ENCODE measurements at regions not wholly inside any gene's neighbourhood (a gene's known extent, or its start where the extent isn't known, plus 50 kb on each side); places are given as distances from the start of the nearest gene placed in this dataset.

DNA sequence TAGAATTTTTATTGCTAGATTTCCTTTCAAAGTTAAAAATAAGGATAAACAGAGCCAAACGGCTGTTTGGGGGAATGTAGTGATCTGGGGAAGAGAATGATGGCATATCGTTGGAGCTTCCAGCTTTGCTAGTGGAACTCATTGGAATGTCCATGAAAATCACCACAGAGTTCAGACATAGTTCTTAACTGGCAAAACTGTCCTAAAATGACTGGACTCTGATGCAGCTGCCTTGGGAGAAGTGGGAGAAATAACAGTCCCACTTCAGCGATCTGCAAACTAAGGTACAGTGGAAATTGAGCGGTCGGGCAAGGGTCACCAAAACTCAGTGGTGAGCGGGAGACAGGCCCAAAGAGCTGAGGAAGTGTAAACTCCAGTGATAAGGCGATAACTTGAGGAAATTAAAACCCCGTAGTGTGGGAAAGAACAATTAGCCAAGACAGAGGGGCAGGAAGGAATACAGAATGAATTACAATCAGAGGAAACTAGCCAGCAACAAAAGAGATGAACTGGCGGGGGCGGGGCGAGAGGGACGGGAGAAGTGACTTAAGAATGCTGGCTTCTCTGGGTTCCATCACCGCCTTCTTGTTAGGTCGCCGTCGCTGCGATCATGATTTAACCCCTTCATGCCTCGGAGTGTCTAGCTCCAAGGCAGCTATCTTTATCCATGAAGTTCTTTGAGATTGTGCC lies 89.8 kb upstream of the ARHGAP29 start:
- no peak for DNase-seq (ENCODE audit: low spot score)
- in situ Hi-C loops (cut with HindIII; ENCODE audit: low sequenced_read_pairs) = no loop called here

DNA sequence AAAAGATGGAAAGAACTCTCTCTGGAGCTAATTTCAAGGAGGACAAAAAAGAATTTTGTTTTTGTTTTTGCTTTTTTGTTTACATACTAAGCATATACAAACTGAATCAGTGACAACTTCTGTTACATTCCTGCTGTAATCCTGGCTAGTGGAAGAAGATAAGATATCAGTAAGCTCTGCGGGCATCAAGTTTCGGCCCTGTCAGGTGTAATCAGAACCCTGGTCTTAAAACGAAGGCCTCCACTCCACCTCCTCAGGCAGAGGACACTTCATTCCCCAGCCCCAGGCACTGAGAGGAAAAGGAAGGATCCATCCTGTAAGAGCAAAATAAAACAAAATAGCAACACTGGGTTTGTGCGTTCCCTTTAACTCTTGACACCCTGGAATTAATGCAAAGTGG lies 88.9 kb upstream of the ARHGAP29 start:
- peak; percentile 42 for DNase-seq (ENCODE audit: low spot score)
- in situ Hi-C loops (cut with HindIII; ENCODE audit: low sequenced_read_pairs) = no loop called here

DNA sequence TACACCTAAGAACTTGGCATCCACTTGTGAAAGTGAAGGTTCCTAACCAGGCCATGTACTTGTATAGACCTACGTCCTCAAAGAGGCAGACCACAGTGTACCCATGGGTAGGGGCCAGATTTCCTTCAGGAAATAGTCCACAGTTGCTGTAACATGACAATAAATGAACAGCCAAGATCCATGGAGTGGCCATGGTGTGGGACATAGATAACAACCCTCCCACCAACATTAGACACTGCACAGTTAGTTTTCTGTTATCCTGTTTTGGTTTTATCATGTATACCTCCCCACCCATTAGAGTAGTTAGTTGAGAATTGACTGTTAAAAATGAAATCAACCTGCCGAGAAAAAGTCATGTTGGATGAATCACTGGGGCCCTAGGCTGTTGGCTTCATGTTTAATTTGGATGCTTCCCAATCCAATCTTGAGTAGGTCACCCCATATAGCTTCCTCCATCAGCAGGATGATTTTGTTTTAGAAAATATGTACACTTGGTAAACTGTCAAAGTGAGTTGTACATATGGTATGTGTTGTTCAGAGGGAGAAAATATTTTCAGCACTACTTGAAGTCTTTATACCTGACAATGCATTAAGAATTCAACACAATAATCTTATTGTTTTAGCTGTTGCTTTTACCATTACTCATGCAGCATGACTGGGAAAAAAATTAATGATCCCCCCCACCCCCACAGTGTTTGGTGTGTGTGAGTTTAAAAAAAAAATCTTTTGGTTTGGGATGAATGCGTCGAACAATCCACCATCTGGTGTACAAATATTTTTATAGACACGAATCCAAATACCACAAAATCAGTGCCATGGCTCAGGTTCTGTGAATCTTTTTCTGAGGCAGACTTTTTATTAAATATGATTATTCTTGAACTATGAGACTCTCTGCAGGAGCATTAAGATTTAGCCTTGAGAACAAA lies 88.3 kb upstream of the ARHGAP29 start:
- in situ Hi-C loops (cut with HindIII; ENCODE audit: low sequenced_read_pairs) = no loop called here
- peak; percentile 66 for DNase-seq (ENCODE audit: low spot score)

DNA sequence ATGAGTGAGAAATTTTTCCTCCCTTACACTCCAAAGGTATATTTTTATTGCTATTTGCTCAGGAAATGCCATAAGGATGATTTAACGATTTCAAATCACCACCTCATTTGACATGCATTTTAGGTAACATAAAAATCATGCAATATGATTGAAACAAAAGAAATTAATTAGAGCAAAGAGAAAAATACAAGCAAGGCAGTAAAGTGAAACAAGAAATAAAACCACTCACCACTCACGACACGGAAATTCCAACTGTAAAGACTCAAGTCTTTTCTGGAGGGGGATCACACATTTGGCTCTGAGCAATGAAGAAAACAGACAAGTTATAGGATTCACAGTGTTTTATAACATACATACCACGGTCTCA lies 86.8 kb upstream of the ARHGAP29 start:
- DNase-seq (ENCODE audit: low spot score) = no peak
- in situ Hi-C loops (cut with HindIII; ENCODE audit: low sequenced_read_pairs) = no loop called here

DNA sequence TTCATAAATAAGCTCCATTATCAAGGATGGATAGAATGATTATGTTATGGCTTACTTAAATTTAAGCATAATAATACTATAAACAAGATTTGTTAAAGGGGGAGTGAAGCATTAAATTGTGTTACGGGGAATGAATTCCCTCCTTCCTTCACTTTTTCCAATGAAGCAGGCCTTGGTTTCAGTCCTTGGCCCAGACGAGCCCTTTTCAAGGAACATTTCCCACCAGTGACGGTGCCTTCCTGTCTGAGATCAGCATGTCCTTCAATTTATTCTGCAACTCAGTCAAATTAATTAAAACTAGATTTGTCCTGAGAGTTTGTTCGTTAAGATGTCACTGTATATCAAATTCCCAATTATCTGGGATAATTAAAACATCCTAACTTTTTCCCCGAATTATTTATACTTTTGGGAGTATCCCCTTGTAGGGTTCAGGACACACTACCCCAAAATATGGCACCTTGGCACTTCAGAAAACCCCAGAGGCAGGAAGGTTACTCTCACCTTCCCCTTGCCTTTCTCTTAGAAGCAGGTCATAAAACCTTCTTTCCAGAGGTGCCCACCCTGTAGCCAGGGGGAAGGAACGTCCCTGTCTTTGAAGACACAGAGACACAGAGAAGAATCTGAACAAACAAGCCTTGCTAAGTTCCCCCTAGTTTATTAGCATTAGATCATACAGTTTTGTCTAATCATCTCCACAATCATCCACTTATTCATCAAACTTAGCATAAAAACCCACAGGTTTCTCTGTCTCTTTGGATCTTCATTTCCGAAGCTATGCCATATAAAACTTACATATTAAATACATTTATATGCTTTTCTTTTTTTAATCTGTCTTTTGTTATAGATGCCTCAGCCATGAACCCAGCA lies 86.2 kb upstream of the ARHGAP29 start:
- in situ Hi-C loops (cut with HindIII; ENCODE audit: low sequenced_read_pairs) = no loop called here
- DNase-seq (ENCODE audit: low spot score) = no peak

DNA sequence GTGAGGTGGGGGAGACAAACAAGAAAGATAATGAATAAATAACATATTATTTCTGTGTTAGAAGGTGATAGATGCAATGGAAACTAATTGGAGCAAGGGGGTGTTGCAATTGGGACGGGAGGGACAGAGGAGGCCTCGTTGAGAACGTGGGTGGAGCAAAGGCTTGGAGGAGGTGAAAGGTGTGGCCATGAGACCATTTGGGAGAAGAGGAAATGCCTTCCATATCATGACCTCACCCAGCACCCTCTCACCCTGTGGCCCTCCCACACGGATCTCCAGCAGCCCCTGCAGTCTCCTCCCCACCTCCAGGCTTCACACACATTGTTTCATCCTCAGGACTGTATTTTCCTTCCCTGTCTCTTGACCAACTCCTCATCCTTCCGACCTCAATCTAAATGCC lies 85.3 kb upstream of the ARHGAP29 start:
- in situ Hi-C loops (cut with HindIII; ENCODE audit: low sequenced_read_pairs) = no loop called here
- DNase-seq (ENCODE audit: low spot score) = no peak

DNA sequence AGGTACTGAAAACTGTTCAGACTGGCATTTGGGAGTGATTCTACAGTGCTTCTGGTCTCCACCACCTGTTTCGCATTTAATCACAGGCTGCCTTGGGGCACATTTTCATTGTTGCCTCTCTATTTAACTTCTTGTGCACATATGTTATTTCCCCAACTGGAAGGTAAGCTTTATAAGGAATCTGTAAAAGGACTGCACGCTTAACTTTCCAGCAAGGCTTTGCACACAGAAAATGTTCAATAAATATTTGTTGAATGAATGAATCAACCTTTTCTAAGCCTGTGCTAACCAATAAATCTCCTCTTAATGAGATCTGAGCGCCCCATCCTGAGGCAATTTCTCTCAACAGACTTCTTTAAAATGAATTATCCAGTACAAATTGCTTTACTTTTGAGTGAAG lies 84.3 kb upstream of the ARHGAP29 start:
- in situ Hi-C loops (cut with HindIII; ENCODE audit: low sequenced_read_pairs) = no loop called here
- no peak for DNase-seq (ENCODE audit: low spot score)

DNA sequence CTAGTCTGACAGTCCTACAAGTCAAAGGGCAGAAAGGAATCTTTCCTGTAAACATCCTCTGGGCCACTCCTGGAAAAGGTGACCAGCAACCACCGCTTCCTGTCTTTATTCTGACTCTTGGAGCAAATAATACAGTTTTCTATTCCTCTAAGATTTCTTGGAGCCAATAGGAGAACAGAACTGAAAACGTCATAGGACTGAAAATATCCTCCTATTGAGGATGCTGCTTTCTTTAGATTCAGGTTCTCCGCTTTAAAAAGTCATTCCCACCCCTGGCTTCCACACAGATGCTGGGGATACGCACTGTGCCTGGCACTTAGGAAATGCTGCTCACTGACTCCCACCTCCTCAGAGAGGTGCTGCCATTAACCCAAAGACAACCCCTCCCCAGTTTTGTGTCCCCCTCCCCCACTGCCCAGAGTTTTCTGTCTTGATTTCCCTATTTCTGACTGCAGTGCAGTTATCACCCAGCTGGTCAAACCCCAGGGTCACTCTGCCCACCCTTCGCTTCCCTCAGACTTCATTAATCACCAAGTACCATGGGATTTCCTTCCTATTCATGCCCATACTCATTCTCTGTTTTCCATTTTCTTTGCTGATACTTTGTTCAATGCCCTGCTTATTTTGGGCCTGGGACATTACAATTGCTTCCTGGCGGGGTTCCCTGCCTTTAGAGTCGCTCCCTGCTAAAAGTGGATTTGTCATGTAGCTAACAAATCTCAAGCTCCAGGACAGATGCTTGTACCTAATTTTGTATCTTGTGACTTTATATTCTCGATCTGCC lies 82.1 kb upstream of the ARHGAP29 start:
- in situ Hi-C loops (cut with HindIII; ENCODE audit: low sequenced_read_pairs) = no loop called here
- no peak for DNase-seq (ENCODE audit: low spot score)

DNA sequence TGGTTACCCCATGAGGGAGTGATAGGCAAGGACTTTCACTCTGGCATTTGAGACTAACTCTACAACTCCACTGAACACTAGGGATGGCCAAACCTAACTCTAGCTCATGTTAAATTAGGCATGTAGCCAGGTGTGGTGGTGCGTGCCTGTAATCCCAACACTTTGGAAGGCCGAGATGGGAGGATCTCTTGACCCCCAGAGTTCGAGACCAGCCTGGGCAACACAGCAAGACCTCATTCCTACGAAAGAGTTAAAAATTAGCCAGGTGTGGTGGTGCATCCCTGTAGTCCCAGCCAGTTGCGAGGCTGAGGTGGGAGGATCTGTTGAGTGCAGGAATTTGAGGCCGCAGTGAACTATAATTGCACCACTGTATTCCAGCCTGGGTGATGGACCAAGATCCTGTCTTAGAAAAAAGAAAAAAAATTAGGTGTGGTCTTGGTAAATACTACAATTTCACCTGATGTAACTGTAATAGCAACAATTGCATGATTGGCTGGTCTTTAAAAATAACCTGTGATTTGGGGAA lies 81.2 kb upstream of the ARHGAP29 start:
- no peak for DNase-seq (ENCODE audit: low spot score)
- in situ Hi-C loops (cut with HindIII; ENCODE audit: low sequenced_read_pairs) = no loop called here

DNA sequence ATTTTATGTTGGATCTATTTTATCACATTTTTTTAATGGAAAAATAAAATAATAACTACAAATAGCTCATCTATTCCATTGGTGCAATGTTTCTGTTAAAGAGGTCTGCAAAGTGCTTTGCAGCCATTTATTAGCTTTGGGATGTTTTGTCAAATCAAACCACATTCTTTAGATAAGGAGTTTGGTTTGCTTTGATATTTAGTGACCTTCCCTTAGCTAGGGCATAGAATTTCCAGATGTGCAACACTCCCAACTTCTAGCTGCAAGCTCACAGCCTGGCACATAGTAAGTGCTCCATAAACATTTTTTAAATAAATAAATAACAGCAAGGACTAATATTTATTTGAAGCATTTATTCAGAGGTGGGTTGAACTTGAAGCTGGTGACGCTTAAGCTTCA lies 80.4 kb upstream of the ARHGAP29 start:
- no peak for DNase-seq (ENCODE audit: low spot score)
- in situ Hi-C loops (cut with HindIII; ENCODE audit: low sequenced_read_pairs) = no loop called here

DNA sequence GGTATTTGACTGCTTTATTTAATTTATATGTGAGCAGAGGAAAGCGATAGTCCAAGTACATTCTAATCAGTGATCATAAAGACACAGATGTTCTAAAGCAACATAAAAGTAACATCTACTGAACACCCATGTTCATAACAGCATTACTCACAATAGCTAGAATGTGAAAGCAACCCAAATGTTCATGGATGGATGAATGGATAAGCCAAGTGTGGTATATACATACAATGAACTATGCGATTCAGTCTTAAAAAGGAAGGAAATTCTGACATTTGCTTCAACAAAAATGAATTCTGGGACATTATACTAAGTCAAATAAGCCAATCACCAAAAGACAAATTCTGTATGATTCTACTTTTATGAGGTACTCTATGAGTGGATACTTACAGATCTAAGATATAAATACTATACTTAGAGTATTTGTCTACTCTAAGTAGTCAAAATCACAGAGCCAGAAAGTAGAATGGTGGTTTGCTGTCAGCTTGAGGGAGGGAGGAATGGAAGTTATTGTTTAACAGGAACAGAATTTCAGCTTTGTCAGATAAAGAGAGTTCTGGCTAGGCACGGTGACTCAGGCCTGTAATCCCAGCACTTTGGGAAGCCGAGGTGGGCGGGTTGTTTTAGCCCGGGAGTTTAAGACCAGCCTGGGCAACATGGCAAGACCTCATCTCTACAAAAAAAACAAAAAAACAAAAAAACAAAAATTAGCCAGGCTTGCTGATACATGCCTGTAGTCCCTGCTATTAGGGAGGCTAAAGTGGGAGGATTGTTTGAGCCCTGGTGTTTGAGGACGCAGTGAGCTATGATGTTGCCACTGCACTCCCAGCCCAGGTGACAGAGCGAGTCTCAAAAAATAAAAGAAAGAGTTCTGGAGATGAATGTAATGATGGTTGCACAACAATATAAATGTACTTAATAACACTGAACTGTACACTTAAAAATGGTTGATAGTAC lies 79.7 kb upstream of the ARHGAP29 start:
- in situ Hi-C loops (cut with HindIII; ENCODE audit: low sequenced_read_pairs) = no loop called here
- DNase-seq (ENCODE audit: low spot score) = no peak

DNA sequence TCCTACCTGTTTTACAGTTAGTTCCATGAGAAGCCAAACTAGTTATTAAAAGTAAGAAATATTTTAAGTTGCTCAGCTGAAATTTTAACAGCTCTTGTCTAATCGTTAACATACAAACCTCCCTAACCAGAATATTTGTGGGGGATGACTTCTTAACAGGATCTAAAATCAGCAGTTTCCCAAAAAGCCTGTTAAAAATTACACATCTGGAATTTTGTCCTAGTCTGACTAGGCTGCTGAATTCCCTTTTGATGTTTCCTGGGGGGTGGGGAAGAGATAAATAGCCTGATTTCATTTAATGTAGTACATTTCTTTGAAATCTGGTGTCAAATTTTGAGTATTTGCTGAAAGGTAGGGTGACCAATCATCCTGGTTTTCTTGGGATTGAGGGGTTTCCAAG lies 78.8 kb upstream of the ARHGAP29 start:
- in situ Hi-C loops (cut with HindIII; ENCODE audit: low sequenced_read_pairs) = no loop called here
- no peak for DNase-seq (ENCODE audit: low spot score)

DNA sequence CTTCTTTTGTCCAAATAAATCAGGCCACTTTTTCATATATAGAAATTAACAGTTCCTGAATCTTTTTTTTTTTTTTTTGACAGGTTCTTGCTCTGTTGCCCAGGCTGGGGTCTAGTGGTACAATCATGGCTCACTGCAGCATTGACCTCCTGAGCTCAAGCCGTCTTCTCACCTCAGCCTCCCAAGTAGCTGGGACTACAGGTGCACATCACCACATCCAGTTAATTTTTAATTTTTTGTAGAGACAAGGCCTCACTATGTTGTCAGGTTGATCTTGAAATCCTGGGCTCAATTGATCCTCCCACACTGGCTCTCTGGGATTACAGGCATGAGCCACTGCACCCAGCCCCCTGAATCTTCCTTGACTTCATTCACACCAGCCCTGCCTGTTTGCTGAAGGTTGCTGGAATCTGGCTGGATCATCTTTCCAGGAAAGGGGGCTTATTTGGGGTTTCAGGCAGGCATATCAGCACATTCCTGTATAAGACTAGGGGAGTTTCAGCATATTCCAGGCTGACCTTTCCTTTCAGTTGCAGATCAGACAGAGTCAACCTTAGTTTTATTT lies 78.2 kb upstream of the ARHGAP29 start:
- no peak for DNase-seq (ENCODE audit: low spot score)
- in situ Hi-C loops (cut with HindIII; ENCODE audit: low sequenced_read_pairs) = no loop called here

DNA sequence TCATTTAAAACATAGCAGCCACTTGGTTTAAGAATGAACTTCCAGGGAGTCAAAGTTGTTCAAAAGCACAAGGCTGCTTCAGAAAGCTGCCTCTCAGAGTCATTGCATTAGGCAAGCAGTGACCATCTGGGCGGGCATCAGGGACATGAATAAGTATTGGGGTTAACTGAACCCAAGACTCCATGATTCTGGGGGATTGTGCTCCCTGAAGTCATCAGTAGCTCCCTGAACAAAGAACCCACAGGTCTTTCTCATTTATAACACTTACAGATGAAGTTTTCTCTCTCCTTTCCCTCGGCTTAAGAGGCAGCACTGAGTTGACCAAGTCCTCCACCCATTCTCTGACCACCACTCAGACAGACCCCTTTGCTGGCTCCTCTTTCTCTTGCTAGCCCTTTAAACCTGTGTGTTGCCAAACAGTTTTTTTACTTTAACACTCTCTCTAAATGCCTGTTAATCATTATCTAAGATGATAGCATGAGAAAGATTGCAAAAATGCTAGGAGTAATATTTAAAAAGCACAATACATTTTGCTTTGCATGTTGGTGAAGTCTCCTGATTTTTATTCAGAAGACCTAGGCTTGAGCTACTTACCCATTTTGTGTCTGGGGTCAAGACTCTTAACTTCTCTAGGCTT lies 77.0 kb upstream of the ARHGAP29 start:
- in situ Hi-C loops (cut with HindIII; ENCODE audit: low sequenced_read_pairs) = no loop called here

DNA sequence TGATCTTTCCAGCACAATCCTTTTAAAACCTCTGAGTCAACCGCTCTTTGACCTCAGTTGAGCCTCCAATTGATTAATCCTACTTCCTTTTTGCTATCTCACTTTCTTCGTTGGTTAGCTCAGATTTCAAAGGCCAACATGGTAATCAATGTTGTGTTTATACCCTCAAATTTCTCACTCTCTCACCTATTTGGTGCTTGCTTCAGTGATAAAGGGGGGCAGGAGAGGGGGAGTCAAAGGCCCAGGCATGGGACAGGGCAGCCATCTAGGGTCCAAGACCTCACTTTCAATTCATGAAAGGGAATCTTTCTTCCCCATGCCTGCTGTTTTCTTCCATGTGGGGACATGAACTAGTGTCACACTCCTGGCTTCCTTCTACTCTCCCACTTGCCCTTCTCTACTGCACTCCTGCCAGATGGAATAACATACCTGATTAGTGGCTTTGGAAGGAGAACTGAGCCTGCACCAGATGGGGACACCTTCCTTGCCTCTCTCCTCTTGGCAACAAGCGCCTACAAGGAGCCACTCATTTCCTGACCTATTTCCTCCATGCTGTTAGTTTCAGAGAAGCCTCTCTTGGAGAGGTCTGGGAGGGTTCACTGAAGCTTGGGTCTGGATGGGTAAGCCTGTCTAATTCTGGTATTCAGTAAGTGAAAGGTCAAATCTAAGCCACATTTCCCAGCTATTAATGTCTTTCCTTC lies 73.3 kb upstream of the ARHGAP29 start:
- peak; percentile 82 for DNase-seq (ENCODE audit: low spot score)
- in situ Hi-C loops (cut with HindIII; ENCODE audit: low sequenced_read_pairs) = no loop called here

More for the DNA sequence above, 77.0 kb upstream of the ARHGAP29 start:
- no peak for DNase-seq (ENCODE audit: low spot score)

DNA sequence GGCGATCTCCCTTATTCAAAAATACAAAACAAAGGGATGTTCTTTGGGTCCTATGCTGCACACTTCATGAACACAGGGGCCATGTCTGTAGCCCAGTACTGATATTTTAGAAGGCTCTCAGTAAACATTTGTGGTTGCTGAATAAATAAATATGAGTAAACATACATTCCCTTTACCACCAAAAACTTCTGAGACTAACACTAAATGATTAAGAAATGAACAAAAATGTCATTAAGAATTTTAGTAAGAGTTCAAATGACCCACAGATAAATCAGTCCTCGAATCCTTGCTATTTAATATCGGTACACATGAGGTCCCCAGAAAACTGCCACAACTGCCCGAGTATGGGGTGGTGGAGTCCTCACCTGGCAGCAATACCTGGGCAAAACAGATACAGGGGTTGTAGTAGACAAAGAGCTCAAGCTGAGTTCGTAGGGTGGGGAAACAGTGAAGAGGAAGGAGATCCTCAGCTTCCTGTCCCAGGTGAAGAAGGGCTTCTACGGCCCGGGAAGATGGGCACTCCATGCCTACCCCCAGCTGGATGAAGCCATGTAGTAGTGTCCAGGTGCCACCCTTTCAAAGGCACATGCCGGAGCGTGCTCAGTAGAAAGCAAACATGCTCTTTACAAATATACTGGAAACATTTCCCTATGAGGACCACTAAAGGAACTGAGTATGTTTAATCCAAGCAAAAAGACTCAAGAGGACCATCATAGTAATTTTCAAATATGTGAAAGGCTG lies 72.6 kb upstream of the ARHGAP29 start:
- in situ Hi-C loops (cut with HindIII; ENCODE audit: low sequenced_read_pairs) = no loop called here
- no peak for DNase-seq (ENCODE audit: low spot score)

Measured in G401 (cell line).